Loucy (cell line): ENCODE measurements at regions not wholly inside any gene's neighbourhood (a gene's known extent, or its start where the extent isn't known, plus 50 kb on each side); places are given as distances from the start of the nearest gene placed in this dataset.

Source experiments
- H2AFZ ChIP-seq: fragments of 200-600 bp; sonication (generic); 2 replicates; pipeline ENCODE4 v1.6.0; 2016; ENCODE audit warnings: antibody characterized with exemption, mild to moderate bottlenecking, low read length, moderate library complexity
- H3F3A ChIP-seq: fragments of 200-600 bp; 2 replicates; pipeline ENCODE4 v1.6.0; 2016; ENCODE audit warnings: antibody characterized with exemption, low read depth, mild to moderate bottlenecking
- H3K27me3 ChIP-seq: fragments of 200-600 bp; sonication (generic); 2 replicates; pipeline ENCODE4 v1.6.1; 2014; ENCODE audit warnings: low read length, mild to moderate bottlenecking; ENCODE audit not compliant: insufficient read depth, poor library complexity, severe bottlenecking
- H3K36me3 ChIP-seq: fragments of 200-600 bp; sonication (generic); 2 replicates; pipeline ENCODE4 v1.6.1; 2016; ENCODE audit warnings: low read length; ENCODE audit not compliant: insufficient read depth
- H3K4me1 ChIP-seq: fragments of 200-600 bp; sonication (generic); 2 replicates; pipeline ENCODE4 v1.5.1; 2014; ENCODE audit warnings: low read length, mild to moderate bottlenecking; ENCODE audit not compliant: insufficient read depth, poor library complexity, severe bottlenecking
- H3K4me2 ChIP-seq: fragments of 200-600 bp; sonication (generic); 2 replicates; pipeline ENCODE4 v1.6.0; 2014; ENCODE audit warnings: antibody characterized with exemption, low read length, low read depth, mild to moderate bottlenecking; ENCODE audit not compliant: poor library complexity, severe bottlenecking
- H3K4me3 ChIP-seq: fragments of 200-600 bp; sonication (generic); 2 replicates; pipeline ENCODE4 v1.5.1; 2014; ENCODE audit warnings: low read length, mild to moderate bottlenecking, mixed read lengths; ENCODE audit not compliant: poor library complexity, severe bottlenecking
- H3K79me2 ChIP-seq: fragments of 200-600 bp; sonication (generic); 2 replicates; pipeline ENCODE4 v1.6.1; 2014; ENCODE audit warnings: low read length; ENCODE audit not compliant: insufficient read depth
- H3K9ac ChIP-seq: fragments of 200-600 bp; sonication (generic); 2 replicates; pipeline ENCODE4 v1.6.0; 2014; ENCODE audit warnings: mild to moderate bottlenecking, low read depth, low read length, moderate library complexity; ENCODE audit not compliant: poor library complexity, severe bottlenecking
- H3K9me2 ChIP-seq: fragments of 200-600 bp; sonication (generic); replicated peaks from 2 replicates; pipeline ENCODE4 v1.6.1; 2016; ENCODE audit warnings: low read depth, low read length, mixed read lengths
- H3K9me3 ChIP-seq: fragments of 200-600 bp; sonication (generic); 2 replicates; pipeline ENCODE4 v1.6.1; 2014; ENCODE audit warnings: mild to moderate bottlenecking, antibody characterized with exemption, low read length, low read depth; ENCODE audit not compliant: insufficient read depth
- H4K20me1 ChIP-seq: fragments of 200-600 bp; sonication (generic); 2 replicates; pipeline ENCODE4 v1.6.0; 2014; ENCODE audit warnings: antibody characterized with exemption, low read length, mild to moderate bottlenecking; ENCODE audit not compliant: insufficient read depth, poor library complexity, severe bottlenecking
- EZH2phosphoT487 ChIP-seq: fragments of 200-600 bp; IDR thresholded peaks from 2 replicates; pipeline ENCODE4 v1.6.1; 2018; ENCODE audit warnings: antibody characterized with exemption, mild to moderate bottlenecking, moderate library complexity, borderline replicate concordance
- TF ChIP-seq, protein P1 (sequence below): fragments of 200-600 bp; sonication (generic); conservative IDR thresholded peaks from 2 replicates; pipeline ENCODE4 v1.5.1; 2014; ENCODE audit warnings: mild to moderate bottlenecking, antibody characterized with exemption, low read length

DNA sequence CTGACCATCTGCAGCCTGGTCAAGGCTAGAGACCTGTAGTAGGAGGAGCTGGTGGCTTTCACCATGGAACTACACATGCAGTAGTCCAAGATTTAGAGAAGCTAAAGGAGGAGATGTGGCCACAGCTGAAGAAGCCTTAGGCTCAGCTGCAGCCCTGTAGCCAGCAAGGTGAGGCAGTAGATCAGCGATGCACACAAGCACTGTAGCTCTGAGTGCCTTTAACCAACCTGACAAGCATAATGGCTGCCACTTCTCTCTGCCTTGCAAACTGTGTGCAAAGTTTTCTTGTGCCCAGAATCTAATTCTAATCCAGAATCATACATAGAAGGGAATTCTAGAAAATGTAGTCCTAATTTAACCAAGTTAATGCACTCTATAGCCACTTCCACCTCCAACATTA lies 159.0 kb upstream of the ARID2 start:
- Histone ChIP-seq H3K36me3 (no peaks in the 10 kb centered on the region), H3K79me2 (no peaks in the 10 kb centered on the region), H3K27me3 (no peaks in the 10 kb centered on the region), H3K4me1 (peaks cover 50% of the 10 kb centered on the region), H3K4me2 (no peak overlapping the region), H4K20me1 (no peaks in the 10 kb centered on the region), H3K9me3 (no peaks in the 10 kb centered on the region), H3K9me2 (no peaks in the 10 kb centered on the region), H3K4me3 (no peak overlapping the region), H3K9ac (no peak overlapping the region), H3F3A (no peaks in the 10 kb centered on the region), H2AFZ (peak overlapping the region; percentile 9; the same call in 1 of the 2 replicates)
- no peak for TF ChIP-seq EZH2phosphoT487
- TF ChIP-seq, protein P1, sequence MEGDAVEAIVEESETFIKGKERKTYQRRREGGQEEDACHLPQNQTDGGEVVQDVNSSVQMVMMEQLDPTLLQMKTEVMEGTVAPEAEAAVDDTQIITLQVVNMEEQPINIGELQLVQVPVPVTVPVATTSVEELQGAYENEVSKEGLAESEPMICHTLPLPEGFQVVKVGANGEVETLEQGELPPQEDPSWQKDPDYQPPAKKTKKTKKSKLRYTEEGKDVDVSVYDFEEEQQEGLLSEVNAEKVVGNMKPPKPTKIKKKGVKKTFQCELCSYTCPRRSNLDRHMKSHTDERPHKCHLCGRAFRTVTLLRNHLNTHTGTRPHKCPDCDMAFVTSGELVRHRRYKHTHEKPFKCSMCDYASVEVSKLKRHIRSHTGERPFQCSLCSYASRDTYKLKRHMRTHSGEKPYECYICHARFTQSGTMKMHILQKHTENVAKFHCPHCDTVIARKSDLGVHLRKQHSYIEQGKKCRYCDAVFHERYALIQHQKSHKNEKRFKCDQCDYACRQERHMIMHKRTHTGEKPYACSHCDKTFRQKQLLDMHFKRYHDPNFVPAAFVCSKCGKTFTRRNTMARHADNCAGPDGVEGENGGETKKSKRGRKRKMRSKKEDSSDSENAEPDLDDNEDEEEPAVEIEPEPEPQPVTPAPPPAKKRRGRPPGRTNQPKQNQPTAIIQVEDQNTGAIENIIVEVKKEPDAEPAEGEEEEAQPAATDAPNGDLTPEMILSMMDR: no peak

GRCh38 chr12:45572114-45572513 lies 157.4 kb upstream of the ARID2 start:
- Histone ChIP-seq H2AFZ (peak overlapping the region; percentile 60), H3K79me2 (no peaks in the 10 kb centered on the region), H3K9me2 (no peaks in the 10 kb centered on the region), H3K9ac (no peak overlapping the region), H3K4me1 (peaks cover 62% of the 10 kb centered on the region), H3K4me3 (no peak overlapping the region), H3K9me3 (no peaks in the 10 kb centered on the region), H4K20me1 (no peaks in the 10 kb centered on the region), H3K36me3 (no peaks in the 10 kb centered on the region), H3F3A (no peaks in the 10 kb centered on the region), H3K4me2 (no peak overlapping the region), H3K27me3 (no peaks in the 10 kb centered on the region)
- TF ChIP-seq, protein P1: no peak
- TF ChIP-seq EZH2phosphoT487: no peak

GRCh38 chr12:45575417-45575816 lies 154.1 kb upstream of the ARID2 start:
- H3K9me3 ChIP-seq: no peaks in the 10 kb centered on the region
- no peak overlapping the region for H3K9ac ChIP-seq
- H3K36me3 ChIP-seq: no peaks in the 10 kb centered on the region
- H3K4me3 ChIP-seq: no peak overlapping the region
- H3K79me2 ChIP-seq: no peaks in the 10 kb centered on the region
- H3F3A ChIP-seq: no peaks in the 10 kb centered on the region
- H4K20me1 ChIP-seq: no peaks in the 10 kb centered on the region
- TF ChIP-seq, protein P1: no peak
- no peak for TF ChIP-seq EZH2phosphoT487
- H3K4me1 ChIP-seq: peaks cover 51% of the 10 kb centered on the region
- H3K27me3 ChIP-seq: no peaks in the 10 kb centered on the region
- H2AFZ ChIP-seq: peak overlapping the region; percentile 70; the same call in 1 of the 2 replicates
- H3K9me2 ChIP-seq: no peaks in the 10 kb centered on the region
- no peak overlapping the region for H3K4me2 ChIP-seq
